ENCODE measurements at regions not wholly inside any gene's neighbourhood (a gene's known extent, or its start where the extent isn't known, plus 50 kb on each side); places are given as distances from the start of the nearest gene placed in this dataset.

DNA sequence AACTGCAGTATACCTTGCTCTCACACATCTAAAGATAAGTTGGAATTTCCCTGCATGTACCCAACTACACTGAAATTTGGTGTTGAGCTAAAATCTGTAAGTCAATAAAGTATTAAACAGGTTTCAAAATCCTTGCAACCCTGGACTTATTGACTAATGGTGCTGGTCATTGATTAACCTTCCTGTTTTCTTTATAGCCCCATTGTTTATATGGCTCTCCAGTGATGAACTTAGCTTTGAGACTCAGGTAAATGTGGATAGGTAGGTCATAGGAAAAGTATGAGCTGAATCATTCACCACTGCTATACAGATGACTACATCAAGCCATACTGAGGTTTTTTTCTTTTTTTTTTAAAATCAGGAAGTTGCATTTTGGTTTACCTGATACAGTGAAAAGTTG is 132.7 kb downstream of the FAT3 start:
- Mint-ChIP-seq H3K4me3 (no peak overlapping the region), H3K27me3 (ENCODE audit: low read depth) (no peaks in the 10 kb centered on the region), H3K27ac (no peak overlapping the region), H3K36me3 (ENCODE audit: insufficient read depth in 1 of 3, low read depth in 3 of 3) (peaks cover 0 to 6% (median 0%) of the 10 kb centered on the region in 3 experiments; a peak in 2 of 7 replicates), H3K9me3 (no peaks in the 10 kb centered on the region), H3K4me1 (peaks cover 0 to 5% of the 10 kb centered on the region in 2 experiments; a peak in 1 of 4 replicates)
- Histone ChIP-seq H4K5ac (ENCODE audit: insufficient read length, low read depth, low read length) (no peak overlapping the region), H3K9ac (ENCODE audit: extremely low read depth, insufficient read length, low read length) (no peak overlapping the region), H3K14ac (ENCODE audit: insufficient read depth, low read length) (no peak overlapping the region), H2AFZ (ENCODE audit: low read length) (no peak overlapping the region), H3K4me1 (ENCODE audit: insufficient read depth, low read length) (peaks cover 3% of the 10 kb centered on the region; the same call in 1 of the 2 replicates), H3K4me2 (ENCODE audit: insufficient read depth, insufficient read length, low read length) (no peak overlapping the region), H2BK15ac (ENCODE audit: low read depth, low read length) (no peak overlapping the region), H3K27ac (ENCODE audit: insufficient read length, low read depth, low read length) (no peak overlapping the region), H2BK20ac (ENCODE audit: low read depth, low read length, poor library complexity, severe bottlenecking) (no peak overlapping the region), H4K20me1 (ENCODE audit: control insufficient read depth, insufficient read depth, insufficient read length) (no peaks in the 10 kb centered on the region), H3K79me2 (ENCODE audit: insufficient read depth, low read length) (peaks cover 3% of the 10 kb centered on the region), H3K56ac (ENCODE audit: insufficient read length, low read depth, low read length) (no peak overlapping the region), H3K27me3 (ENCODE audit: insufficient read depth, low read length) (no peaks in the 10 kb centered on the region), H3K23ac (ENCODE audit: insufficient read length, low read depth, low read length) (no peak overlapping the region), H3K4ac (ENCODE audit: low read depth, low read length) (no peak overlapping the region), H4K8ac (replicated peaks; ENCODE audit: insufficient read length, low read depth, low read length) (no peak overlapping the region), H2BK120ac (ENCODE audit: low read depth, low read length, poor library complexity, severe bottlenecking) (no peak overlapping the region), H3T11ph (ENCODE audit: low read length) (no peak overlapping the region), H2BK12ac (ENCODE audit: insufficient read length, low read depth, low read length) (no peak overlapping the region), H4K91ac (ENCODE audit: insufficient read length, low read depth, low read length) (no peak overlapping the region), H3K79me1 (ENCODE audit: insufficient read depth, low read depth, low read length, poor library complexity, severe bottlenecking) (no peaks in the 10 kb centered on the region), H2AK5ac (ENCODE audit: insufficient read length, low read length) (no peak overlapping the region), H3K18ac (ENCODE audit: insufficient read length, low read depth, low read length) (no peak overlapping the region), H2BK5ac (ENCODE audit: insufficient read length, low read length) (no peak overlapping the region), H3K9me3 (ENCODE audit: control insufficient read depth, low read depth, low read length) (no peaks in the 10 kb centered on the region), H3K23me2 (ENCODE audit: insufficient read length, low read depth, low read length, poor library complexity, severe bottlenecking) (no peaks in the 10 kb centered on the region)
- TF ChIP-seq, protein P1, sequence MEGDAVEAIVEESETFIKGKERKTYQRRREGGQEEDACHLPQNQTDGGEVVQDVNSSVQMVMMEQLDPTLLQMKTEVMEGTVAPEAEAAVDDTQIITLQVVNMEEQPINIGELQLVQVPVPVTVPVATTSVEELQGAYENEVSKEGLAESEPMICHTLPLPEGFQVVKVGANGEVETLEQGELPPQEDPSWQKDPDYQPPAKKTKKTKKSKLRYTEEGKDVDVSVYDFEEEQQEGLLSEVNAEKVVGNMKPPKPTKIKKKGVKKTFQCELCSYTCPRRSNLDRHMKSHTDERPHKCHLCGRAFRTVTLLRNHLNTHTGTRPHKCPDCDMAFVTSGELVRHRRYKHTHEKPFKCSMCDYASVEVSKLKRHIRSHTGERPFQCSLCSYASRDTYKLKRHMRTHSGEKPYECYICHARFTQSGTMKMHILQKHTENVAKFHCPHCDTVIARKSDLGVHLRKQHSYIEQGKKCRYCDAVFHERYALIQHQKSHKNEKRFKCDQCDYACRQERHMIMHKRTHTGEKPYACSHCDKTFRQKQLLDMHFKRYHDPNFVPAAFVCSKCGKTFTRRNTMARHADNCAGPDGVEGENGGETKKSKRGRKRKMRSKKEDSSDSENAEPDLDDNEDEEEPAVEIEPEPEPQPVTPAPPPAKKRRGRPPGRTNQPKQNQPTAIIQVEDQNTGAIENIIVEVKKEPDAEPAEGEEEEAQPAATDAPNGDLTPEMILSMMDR (conservative IDR thresholded peaks at IDR 0.05), result no peak
- no peak for DNase-seq
